ENCODE measurements at regions not wholly inside any gene's neighbourhood (a gene's known extent, or its start where the extent isn't known, plus 50 kb on each side); places are given as distances from the start of the nearest gene placed in this dataset.
"Not testable (repeated sequence)": the region's sequence is repeated elsewhere in the genome, so short reads cannot be mapped to it uniquely, and the experiment has no call there.

GRCh38 chr6:3925223-3926149 is 76.3 kb downstream of the FAM50B start:
- not testable (repeated sequence) for TF ChIP-seq CTCF, POLR2A (IDR thresholded peaks at IDR 0.05)
